OCI-LY1 (cell line): ENCODE measurements at regions not wholly inside any gene's neighbourhood (a gene's known extent, or its start where the extent isn't known, plus 50 kb on each side); places are given as distances from the start of the nearest gene placed in this dataset.

Experiments used
- H2AFZ ChIP-seq: fragments of 200-600 bp; sonication (generic), shearing (Covaris generic); 2 replicates; pipeline ENCODE4 v1.6.0; 2014; ENCODE audit warnings: antibody characterized with exemption, mild to moderate bottlenecking, low read length
- H3F3A ChIP-seq: fragments of 200-600 bp; sonication (generic), shearing (Covaris generic); 2 replicates; pipeline ENCODE4 v1.6.0; 2014; ENCODE audit warnings: mild to moderate bottlenecking, antibody characterized with exemption, low read length, moderate library complexity; ENCODE audit not compliant: insufficient read depth
- H3K27ac ChIP-seq: fragments of 200-600 bp; sonication (generic); 2 replicates; pipeline ENCODE4 v1.5.1; 2014; ENCODE audit warnings: low read length, mixed run types, mild to moderate bottlenecking, low read depth; ENCODE audit not compliant: poor library complexity, severe bottlenecking
- H3K27me3 ChIP-seq: fragments of 200-600 bp; sonication (generic); 2 replicates; pipeline ENCODE4 v1.6.0; 2014; ENCODE audit warnings: antibody characterized with exemption, mild to moderate bottlenecking, low read length, moderate library complexity; ENCODE audit not compliant: insufficient read depth
- H3K36me3 ChIP-seq: fragments of 200-600 bp; sonication (generic); 2 replicates; pipeline ENCODE4 v1.6.1; 2014; ENCODE audit warnings: mild to moderate bottlenecking, antibody characterized with exemption, low read length, moderate library complexity, mixed read lengths; ENCODE audit not compliant: insufficient read depth
- H3K4me1 ChIP-seq: fragments of 200-600 bp; sonication (generic); 2 replicates; pipeline ENCODE4 v1.5.1; 2014; ENCODE audit warnings: mild to moderate bottlenecking, low read length, moderate library complexity; ENCODE audit not compliant: insufficient read depth, severe bottlenecking
- H3K4me2 ChIP-seq: fragments of 200-600 bp; sonication (generic), shearing (Covaris generic); 2 replicates; pipeline ENCODE4 v1.6.1; 2014; ENCODE audit warnings: low read length
- H3K4me3 ChIP-seq: fragments of 200-600 bp; sonication (generic); 2 replicates; pipeline ENCODE4 v1.5.1; 2014; ENCODE audit warnings: low read length, low read depth, mild to moderate bottlenecking, mixed read lengths; ENCODE audit not compliant: poor library complexity, severe bottlenecking
- H3K79me2 ChIP-seq: fragments of 200-600 bp; shearing (Covaris generic); 2 replicates; pipeline ENCODE4 v1.6.1; 2016; ENCODE audit warnings: mixed run types, low read length, mixed read lengths; ENCODE audit not compliant: insufficient read depth
- H3K9ac ChIP-seq: fragments of 200-600 bp; sonication (generic), shearing (Covaris generic); 2 replicates; pipeline ENCODE4 v1.6.1; 2014; ENCODE audit warnings: mild to moderate bottlenecking, low read length, mixed read lengths
- H3K9me2 ChIP-seq: fragments of 200-600 bp; sonication (generic), shearing (Covaris generic); 2 replicates; pipeline ENCODE4 v1.6.1; 2014; ENCODE audit warnings: low read depth, mild to moderate bottlenecking, low read length, mixed read lengths
- H3K9me3 ChIP-seq: fragments of 200-600 bp; shearing (Covaris generic); 2 replicates; pipeline ENCODE4 v1.6.1; 2014; ENCODE audit warnings: low read length, mixed read lengths
- H4K20me1 ChIP-seq: fragments of 200-600 bp; sonication (generic), shearing (Covaris generic); 2 replicates; pipeline ENCODE4 v1.6.0; 2016; ENCODE audit warnings: mild to moderate bottlenecking, low read length; ENCODE audit not compliant: insufficient read depth
- EZH2 ChIP-seq: fragments of 200-600 bp; sonication (generic), shearing (Covaris generic); IDR thresholded peaks from 2 replicates; pipeline ENCODE4 v1.8.0; 2017; ENCODE audit warnings: borderline replicate concordance, mixed run types, mild to moderate bottlenecking, antibody characterized with exemption, low read length, moderate library complexity, mixed read lengths
- TF ChIP-seq, protein P1 (sequence below): fragments of 200-600 bp; sonication (generic), shearing (Covaris generic); IDR thresholded peaks from 2 replicates; pipeline ENCODE4 v1.5.1; 2017; ENCODE audit warnings: mild to moderate bottlenecking, antibody characterized with exemption, low read length, moderate library complexity, mixed read lengths

DNA sequence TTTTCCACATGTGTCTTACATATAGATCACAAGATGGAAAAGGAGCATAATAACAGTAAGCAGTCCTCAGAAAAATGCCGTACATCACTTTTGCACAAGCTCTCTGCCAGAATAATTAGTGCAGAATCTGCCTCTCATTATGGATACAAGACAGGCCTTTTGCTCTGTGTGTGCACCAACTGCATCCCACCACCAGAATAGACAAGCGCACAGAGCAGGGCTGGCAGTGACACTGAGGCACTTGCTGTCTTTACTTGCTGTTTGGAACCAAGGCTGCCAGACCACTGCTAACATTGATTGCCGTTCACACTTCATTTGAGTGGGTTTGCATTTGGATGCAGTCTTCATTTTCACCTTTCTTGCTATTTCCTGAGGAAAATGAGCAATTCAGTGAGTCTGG, 741.3 kb downstream of the TLE1 start:
- H3K27me3 ChIP-seq = no peaks in the 10 kb centered on the region
- H3K4me2 ChIP-seq = no peak overlapping the region
- no peaks in the 10 kb centered on the region for H3K9me2 ChIP-seq
- no peak overlapping the region for H3K9ac ChIP-seq
- H3K36me3 ChIP-seq = no peaks in the 10 kb centered on the region
- no peaks in the 10 kb centered on the region for H3K79me2 ChIP-seq
- H2AFZ ChIP-seq = no peak overlapping the region
- no peak overlapping the region for H3K4me3 ChIP-seq
- no peaks in the 10 kb centered on the region for H3F3A ChIP-seq
- no peak for TF ChIP-seq EZH2
- TF ChIP-seq, protein P1, sequence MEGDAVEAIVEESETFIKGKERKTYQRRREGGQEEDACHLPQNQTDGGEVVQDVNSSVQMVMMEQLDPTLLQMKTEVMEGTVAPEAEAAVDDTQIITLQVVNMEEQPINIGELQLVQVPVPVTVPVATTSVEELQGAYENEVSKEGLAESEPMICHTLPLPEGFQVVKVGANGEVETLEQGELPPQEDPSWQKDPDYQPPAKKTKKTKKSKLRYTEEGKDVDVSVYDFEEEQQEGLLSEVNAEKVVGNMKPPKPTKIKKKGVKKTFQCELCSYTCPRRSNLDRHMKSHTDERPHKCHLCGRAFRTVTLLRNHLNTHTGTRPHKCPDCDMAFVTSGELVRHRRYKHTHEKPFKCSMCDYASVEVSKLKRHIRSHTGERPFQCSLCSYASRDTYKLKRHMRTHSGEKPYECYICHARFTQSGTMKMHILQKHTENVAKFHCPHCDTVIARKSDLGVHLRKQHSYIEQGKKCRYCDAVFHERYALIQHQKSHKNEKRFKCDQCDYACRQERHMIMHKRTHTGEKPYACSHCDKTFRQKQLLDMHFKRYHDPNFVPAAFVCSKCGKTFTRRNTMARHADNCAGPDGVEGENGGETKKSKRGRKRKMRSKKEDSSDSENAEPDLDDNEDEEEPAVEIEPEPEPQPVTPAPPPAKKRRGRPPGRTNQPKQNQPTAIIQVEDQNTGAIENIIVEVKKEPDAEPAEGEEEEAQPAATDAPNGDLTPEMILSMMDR = no peak
- H3K27ac ChIP-seq = no peak overlapping the region
- no peaks in the 10 kb centered on the region for H4K20me1 ChIP-seq
- H3K9me3 ChIP-seq = no peaks in the 10 kb centered on the region
- no peaks in the 10 kb centered on the region for H3K4me1 ChIP-seq

DNA sequence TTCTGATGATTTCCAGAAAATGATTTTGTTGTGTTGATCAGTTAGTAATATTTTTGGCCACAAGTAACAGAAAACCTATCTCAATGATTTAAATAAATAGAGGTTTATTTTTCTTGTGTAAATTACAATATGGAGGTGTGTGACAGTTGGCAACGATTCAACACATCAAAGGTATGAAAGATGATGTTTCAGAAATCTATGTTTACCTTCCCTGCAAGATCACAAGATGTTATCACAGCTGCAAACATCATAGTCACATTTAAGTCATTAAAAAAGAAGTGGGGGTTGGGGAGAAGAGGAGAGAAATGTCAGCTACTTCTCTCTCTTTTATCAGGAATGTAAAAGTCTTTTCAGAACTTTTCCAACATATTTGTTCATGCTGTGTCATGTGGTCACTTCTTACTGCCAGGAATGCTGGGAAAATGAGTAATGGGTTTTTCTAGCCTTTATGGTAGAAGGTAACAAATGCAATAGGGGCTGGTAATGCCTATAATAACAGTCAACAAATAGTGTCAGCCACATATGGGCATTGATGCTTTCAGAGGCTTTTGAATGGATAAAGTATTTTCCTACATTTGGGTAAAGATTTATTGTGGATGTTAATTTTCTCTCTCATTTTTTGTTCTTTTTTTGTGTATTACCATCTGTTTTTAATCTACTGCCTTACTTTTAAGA, 742.7 kb downstream of the TLE1 start:
- Histone ChIP-seq H3K36me3 (no peaks in the 10 kb centered on the region), H3K4me3 (no peak overlapping the region), H3K4me2 (no peak overlapping the region), H3K9ac (no peak overlapping the region), H3K27ac (no peak overlapping the region), H3K27me3 (no peaks in the 10 kb centered on the region), H3K79me2 (no peaks in the 10 kb centered on the region), H3K9me2 (no peaks in the 10 kb centered on the region), H4K20me1 (no peaks in the 10 kb centered on the region), H3K4me1 (no peaks in the 10 kb centered on the region), H2AFZ (no peak overlapping the region), H3K9me3 (no peaks in the 10 kb centered on the region), H3F3A (no peaks in the 10 kb centered on the region)
- TF ChIP-seq, protein P1 = no peak
- no peak for TF ChIP-seq EZH2

DNA sequence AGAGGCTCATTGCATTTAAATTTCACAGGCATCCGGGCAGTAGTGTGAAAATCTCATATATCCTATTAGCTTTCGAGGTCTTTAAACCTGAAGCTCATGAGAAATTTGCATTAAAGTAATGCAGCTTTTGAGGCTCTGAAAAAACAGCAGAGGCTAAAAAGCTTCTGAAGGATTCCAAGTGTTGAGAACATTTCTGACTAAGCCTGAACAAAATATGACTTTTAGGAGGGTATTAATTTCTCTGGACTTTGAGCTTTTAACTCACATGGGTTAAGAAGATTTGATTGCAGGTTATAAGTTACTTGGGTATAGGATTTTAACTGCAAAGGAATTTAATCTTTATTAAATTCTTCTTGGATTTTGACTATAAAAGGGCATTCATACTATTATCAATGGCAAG, 743.9 kb downstream of the TLE1 start:
- H3F3A ChIP-seq = no peaks in the 10 kb centered on the region
- H3K4me1 ChIP-seq = no peaks in the 10 kb centered on the region
- H3K9me2 ChIP-seq = no peaks in the 10 kb centered on the region
- H3K4me3 ChIP-seq = no peak overlapping the region
- H3K27ac ChIP-seq = no peak overlapping the region
- no peak for TF ChIP-seq EZH2
- TF ChIP-seq, protein P1 = no peak
- no peaks in the 10 kb centered on the region for H3K36me3 ChIP-seq
- H3K9ac ChIP-seq = no peak overlapping the region
- no peaks in the 10 kb centered on the region for H4K20me1 ChIP-seq
- no peak overlapping the region for H3K4me2 ChIP-seq
- H3K27me3 ChIP-seq = no peaks in the 10 kb centered on the region
- no peaks in the 10 kb centered on the region for H3K79me2 ChIP-seq
- H3K9me3 ChIP-seq = no peaks in the 10 kb centered on the region
- no peak overlapping the region for H2AFZ ChIP-seq
